GM20000 (cell line): ENCODE measurements at regions not wholly inside any gene's neighbourhood (a gene's known extent, or its start where the extent isn't known, plus 50 kb on each side); places are given as distances from the start of the nearest gene placed in this dataset.
"Not testable (repeated sequence)": the region's sequence is repeated elsewhere in the genome, so short reads cannot be mapped to it uniquely, and the experiment has no call there.

Experiments used
- DNase-seq: peaks from one replicate; pipeline ENCODE4 v3.0.0; 2012; ENCODE audit warnings: low spot score
- TF ChIP-seq, protein P1 (sequence below): IDR thresholded peaks from 2 replicates; pipeline ENCODE4 v1.5.1; 2012; ENCODE audit warnings: mild to moderate bottlenecking, control low read depth; ENCODE audit errors: extremely low read depth, missing control alignments

DNA sequence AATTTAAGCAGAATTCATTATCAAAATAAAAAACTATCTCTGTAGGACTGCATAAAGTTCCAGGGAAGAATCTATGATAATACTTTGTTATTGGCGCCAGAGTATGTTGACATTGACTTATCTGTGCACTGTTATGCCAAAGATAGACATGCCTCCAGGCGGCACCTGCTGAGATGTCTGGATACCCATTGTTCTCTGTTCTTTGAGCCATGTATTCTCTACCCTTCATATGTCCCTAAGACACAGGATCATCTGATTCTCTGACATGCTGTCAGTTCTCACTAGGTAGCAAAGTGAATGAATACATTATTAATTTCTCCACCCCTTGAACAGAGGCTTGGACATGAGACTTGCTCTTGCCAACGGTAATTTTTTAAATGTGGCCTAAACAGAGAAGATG lies 517.8 kb upstream of the SLITRK5 start:
- DNase-seq: no peak
- TF ChIP-seq, protein P1, sequence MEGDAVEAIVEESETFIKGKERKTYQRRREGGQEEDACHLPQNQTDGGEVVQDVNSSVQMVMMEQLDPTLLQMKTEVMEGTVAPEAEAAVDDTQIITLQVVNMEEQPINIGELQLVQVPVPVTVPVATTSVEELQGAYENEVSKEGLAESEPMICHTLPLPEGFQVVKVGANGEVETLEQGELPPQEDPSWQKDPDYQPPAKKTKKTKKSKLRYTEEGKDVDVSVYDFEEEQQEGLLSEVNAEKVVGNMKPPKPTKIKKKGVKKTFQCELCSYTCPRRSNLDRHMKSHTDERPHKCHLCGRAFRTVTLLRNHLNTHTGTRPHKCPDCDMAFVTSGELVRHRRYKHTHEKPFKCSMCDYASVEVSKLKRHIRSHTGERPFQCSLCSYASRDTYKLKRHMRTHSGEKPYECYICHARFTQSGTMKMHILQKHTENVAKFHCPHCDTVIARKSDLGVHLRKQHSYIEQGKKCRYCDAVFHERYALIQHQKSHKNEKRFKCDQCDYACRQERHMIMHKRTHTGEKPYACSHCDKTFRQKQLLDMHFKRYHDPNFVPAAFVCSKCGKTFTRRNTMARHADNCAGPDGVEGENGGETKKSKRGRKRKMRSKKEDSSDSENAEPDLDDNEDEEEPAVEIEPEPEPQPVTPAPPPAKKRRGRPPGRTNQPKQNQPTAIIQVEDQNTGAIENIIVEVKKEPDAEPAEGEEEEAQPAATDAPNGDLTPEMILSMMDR: no peak

DNA sequence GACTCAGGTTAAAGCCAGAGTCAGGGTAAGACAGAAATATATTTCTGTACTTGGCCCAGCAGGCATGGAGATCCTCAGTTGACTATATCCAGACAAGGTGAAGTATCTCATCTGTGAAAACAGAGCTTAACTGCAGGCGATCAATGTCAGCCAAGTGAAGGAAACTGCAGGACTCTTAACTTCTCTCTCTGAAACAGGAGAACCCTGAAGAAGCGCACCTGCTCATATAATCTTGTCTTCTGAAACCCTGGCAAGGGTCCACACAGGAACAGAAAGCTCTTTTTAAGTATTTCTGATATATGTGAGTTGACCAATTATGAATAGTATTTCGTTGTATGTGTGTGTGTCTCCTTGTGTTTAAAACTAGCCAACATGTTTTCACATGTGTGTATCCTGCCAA lies 504.8 kb upstream of the SLITRK5 start:
- TF ChIP-seq, protein P1: no peak
- DNase-seq: no peak

DNA sequence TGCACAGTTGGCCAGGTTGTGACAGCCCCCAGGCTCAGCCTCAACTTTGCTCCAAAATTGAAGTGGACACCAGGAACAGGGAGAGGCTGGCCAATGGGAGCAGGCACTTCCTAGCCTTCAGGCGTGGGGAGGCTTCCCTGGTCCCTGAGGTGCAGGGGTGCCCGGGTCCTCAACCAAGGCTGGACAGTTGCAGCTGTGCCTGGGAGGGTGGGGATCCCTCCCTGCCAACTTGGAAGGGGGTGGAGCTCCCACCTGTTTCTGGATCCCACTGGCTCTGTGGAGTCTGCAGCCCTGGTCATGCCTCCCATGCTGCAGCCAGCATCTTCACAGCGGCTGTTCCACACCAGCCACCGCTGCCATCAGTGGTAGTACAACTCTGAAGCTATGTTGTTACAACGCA lies 502.8 kb upstream of the SLITRK5 start:
- DNase-seq: no peak
- TF ChIP-seq, protein P1: no peak

DNA sequence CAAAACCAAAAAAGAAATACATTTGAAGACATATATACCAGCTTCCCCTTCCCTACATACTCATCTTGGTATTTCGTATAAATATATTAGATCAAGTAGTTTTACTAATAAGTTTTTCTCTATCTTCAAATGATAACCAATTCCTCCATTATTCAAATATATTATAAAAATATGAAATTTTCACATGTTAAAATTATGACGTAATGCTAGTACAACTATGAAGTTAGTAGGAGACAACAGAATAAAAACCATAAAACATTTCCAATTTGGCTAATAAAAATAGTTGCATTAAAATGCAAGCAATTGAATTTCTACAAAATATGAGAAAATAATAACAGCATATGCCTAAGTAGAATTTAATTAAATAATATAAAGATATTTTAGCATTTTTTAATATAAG lies 501.8 kb upstream of the SLITRK5 start:
- no peak for DNase-seq
- TF ChIP-seq, protein P1: no peak

DNA sequence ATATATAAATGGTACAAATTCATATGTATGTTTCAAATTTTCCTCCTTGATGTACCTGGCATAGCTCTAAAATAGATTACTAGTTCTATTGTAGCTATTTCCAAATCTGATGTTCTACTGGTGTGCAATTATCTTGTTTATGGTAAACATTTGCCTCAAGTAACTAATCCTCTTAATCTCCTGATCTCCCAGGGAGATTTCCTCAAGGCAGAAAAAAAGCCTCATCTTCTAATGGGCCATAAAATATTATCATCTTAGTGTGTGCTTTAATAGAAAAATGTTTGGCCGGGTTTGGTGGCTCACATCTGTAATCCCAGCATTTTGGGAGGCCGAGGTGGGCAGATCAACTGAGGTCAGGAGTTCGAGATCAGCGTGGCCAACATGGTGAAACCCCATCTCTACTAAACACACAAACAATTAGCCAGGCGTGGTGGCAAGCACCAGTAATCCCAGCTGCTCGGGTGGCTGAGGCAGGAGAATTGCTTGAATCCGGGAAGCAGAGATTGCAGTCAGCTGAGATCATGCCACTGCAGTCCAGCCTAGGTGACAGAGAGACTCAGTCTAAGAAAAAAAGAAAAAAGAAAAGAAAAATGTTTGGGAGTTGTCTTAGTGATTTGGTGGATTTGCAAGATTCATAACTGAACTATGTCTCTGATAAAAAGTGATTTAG lies 498.9 kb upstream of the SLITRK5 start:
- TF ChIP-seq, protein P1: no peak
- no peak for DNase-seq

DNA sequence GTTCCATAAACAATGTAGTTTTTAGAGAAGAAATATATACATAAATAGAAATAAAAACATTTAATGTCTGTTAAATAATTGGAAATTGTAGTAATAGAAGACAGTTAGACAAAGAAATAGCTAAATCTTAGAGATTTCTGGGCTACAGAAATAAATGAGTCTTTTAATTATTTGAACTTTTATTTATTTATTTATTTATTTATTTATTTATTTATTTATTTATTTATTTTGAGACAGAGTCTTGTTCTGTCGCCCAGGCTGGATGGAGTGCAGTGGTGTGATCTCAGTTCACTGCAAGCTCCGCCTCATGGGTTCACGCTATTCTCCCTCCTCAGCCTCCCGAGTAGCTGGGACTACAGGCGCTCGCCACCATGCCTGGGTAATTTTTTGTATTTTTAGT lies 486.0 kb upstream of the SLITRK5 start:
- DNase-seq: not testable (repeated sequence)

DNA sequence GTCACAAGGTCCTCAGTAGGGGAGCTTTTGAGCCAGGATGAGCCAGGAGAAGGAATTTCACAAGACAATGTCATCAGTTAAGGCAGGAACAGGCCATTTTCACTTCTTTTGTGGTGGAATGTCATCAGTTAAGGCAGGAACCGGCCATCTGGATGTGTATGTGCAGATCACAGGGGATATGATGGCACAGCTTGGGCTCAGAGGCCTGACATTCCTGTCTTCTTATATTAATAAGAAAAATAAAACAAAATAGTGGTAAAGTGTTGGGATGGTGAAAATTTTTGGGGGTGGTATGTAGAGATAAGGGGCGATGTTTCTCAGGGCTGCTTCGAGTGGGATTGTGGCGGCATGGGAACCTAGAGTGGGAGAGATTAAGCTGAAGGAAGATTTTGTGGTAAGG lies 484.5 kb upstream of the SLITRK5 start:
- DNase-seq: not testable (repeated sequence)

DNA sequence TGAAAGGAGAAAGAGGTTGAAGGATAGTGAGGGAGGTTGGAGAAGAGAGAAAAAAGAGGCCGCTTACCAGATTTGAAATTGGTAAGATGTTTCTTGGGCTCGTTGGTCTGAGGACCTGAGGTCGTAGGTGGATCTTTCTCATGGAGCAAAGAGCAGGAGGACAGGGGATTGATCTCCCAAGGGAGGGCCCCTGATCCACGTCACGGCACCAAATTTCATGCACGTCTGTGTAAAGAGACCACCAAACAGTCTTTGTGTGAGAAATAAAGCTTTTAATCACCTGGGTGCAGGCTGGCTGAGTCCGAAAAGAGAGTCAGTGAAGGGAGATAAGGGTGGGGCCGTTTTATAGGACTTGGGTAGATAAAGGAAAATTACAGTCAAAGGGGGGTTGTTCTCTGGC lies 479.7 kb upstream of the SLITRK5 start:
- DNase-seq: not testable (repeated sequence)

DNA sequence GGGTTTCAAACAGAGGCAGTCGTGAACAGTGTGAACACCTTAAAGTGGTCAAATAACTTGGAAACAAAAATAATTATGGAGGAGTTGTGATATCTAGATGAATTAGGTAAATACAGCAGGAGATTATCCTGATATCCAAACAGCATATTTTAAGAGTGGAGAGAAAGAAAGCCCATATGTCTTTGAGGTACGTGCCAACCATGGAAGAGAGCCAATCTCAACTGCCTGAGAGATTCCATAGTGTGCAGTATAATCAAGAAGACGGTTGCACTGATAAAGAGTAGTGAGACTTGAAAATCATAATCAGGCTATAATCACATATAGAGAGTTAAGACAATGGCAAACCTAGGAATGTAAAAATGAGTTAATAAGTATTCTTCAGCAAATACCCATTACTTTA lies 472.8 kb upstream of the SLITRK5 start:
- TF ChIP-seq, protein P1: no peak

More for the DNA sequence above, 472.8 kb upstream of the SLITRK5 start:
- DNase-seq: no peak
